ENCODE measurements at regions not wholly inside any gene's neighbourhood (a gene's known extent, or its start where the extent isn't known, plus 50 kb on each side); places are given as distances from the start of the nearest gene placed in this dataset.

GRCh38 chr11:112882494-112883381 lies 78.5 kb upstream of the NCAM1 start:
- no peak for DNase-seq

DNA sequence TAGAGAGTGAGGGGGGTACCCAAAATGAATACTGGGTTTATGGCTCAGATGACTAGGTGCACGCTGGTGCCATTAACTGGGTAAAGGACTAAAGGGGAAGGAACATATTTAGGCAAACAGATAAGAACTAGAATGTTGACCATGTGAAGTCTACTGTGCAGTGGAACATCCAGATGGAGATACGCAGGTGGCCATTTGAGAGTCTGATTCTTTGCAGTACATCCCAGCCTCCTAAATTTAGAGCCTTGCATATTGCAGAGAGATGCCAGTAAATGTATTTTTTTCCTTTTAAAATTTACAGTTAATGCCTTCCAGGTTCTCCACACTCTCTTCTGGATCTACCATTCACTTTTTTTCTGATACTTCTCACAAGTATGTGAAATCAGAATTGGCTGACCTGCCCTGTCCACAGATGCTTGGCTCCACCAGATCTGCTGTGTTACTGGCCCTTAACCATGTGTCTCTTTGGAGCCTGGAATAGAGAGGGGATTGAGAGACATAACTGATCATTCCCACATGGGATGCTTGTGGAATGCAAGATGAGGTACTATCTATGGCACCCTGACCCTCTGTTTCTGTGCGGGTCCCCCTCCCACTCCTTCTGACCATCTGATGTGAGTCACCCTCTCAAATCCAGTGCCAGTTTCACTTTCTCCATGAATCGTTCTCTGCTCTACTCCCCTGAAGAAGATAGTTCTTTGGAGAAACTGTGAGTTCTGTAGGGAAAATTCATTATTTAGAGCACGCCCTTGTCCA lies 77.0 kb upstream of the NCAM1 start:
- no peak for DNase-seq

DNA sequence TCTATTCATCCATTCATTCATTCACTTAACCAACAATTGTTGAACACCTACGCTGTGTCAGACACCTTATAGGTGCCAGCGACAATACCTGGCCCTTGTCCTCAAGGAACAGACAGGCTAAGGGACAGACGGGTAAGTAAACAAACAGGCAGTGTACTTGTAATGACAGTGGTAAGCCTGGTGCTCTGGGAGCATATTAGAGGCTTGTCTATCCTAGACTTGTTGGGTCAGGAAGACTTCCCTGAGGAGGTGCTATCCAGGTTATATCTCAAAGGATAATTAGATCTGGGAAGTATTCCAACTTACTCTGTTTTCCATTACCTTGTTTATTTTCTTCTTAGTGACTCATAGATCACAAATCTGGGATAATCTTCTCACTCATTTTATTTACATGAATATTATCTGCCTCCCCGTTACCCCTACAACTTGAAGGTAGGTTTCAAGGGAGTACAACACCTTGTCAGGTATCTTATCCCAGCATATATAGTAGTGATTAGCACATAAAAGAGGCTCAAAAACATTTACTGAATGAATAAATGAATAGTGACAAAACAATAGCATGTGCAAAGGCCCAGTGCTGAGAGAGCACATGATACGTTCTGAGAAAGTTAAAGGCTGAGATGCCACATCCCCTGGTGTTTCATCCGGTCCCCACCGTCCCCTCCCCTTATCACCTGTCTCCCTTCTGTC lies 75.3 kb upstream of the NCAM1 start:
- no peak for DNase-seq

- no peak for DNase-seq
Measured at GRCh38 chr11:112886434-112887370, 74.5 kb upstream of the NCAM1 start.

DNA sequence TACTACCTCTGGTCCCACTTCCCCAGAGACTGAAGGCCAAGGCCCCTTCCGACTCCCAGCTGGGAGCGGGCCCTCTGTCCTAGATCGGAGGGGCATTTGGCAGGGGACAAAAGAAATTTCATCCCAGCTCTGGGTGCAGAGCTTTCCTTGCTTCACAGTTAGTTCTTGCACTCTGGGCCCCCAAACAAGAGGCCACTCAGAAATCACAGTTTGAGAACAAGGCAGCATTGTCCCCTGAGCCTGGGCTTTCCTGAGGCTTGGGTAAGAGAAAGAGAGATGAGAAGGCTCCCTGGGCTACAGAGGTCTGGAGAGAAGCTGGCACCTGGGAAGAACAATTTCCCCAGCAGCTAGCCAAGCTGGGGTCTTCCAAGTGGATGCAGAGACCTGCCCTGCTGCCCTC lies 71.8 kb upstream of the NCAM1 start:
- DNase-seq, result no peak

GRCh38 chr11:112899235-112900006 lies 61.8 kb upstream of the NCAM1 start:
- DNase-seq, result no peak

- DNase-seq, result no peak
Measured at GRCh38 chr11:112901924-112902323, 59.3 kb upstream of the NCAM1 start.

- no peak for DNase-seq
Measured at GRCh38 chr11:112902361-112903011, 58.7 kb upstream of the NCAM1 start.

GRCh38 chr11:112903340-112903739 lies 57.9 kb upstream of the NCAM1 start:
- no peak for DNase-seq

- DNase-seq, result no peak
Measured at GRCh38 chr11:112911124-112911523, 50.1 kb upstream of the NCAM1 start.

Measured in activated effector memory CD4-positive, alpha-beta T cell treated with anti-CD3 and anti-CD28 coated beads, Interleukin-2, amount 50 U/mL, for 16 hours (primary cell).